Caco-2 (cell line): ENCODE measurements at regions not wholly inside any gene's neighbourhood (a gene's known extent, or its start where the extent isn't known, plus 50 kb on each side); places are given as distances from the start of the nearest gene placed in this dataset.

ENCODE experiments used
- BruUV-seq: library from RNA; stranded (reverse); fragments of 400-500 nt; replicated peaks from 2 replicates; lab custom pipeline; 2021; lab: Mats Ljungman, UMichigan
- CTCF ChIA-PET: fragments of 300-600 bp; sonication (Branson Sonifier 250); formaldehyde crosslinking; loops from one replicate; lab custom pipeline; 2022; ENCODE audit warnings: antibody characterized with exemption; lab: Charles Lee
- POLR2A ChIA-PET: fragments of 300-600 bp; sonication (Branson Sonifier 250); formaldehyde crosslinking; loops from one replicate; lab custom pipeline; 2022; ENCODE audit warnings: antibody characterized with exemption; lab: Charles Lee
- DNase-seq, 2 experiments: peaks; one replicate each; pipeline versions ENCODE4 v3.0.0 to v3.0.0-alpha.2; 2020 to 2022
- H3K27me3 ChIP-seq: replicated peaks from 2 replicates; pipeline ENCODE4 v1.6.0; 2011; ENCODE audit warnings: low read length; ENCODE audit not compliant: control insufficient read depth, insufficient read depth
- H3K36me3 ChIP-seq: 2 replicates; pipeline ENCODE4 v1.5.1; 2011; ENCODE audit warnings: low read length; ENCODE audit not compliant: control insufficient read depth, insufficient read depth
- H3K4me1 ChIP-seq: fragments of 250-450 bp; sonication (Bioruptor Pico); 2 replicates; pipeline ENCODE4 v1.5.1; 2020; ENCODE audit warnings: mild to moderate bottlenecking
- H3K4me3 ChIP-seq: 2 replicates; pipeline ENCODE4 v1.5.1; 2011; ENCODE audit warnings: low read depth, mild to moderate bottlenecking, control low read depth, low read length
- H3K9me3 ChIP-seq: fragments of 250-450 bp; sonication (Bioruptor Pico); 2 replicates; pipeline ENCODE4 v1.5.1; 2020; ENCODE audit warnings: mild to moderate bottlenecking, moderate library complexity
- H3K27ac Mint-ChIP-seq: one replicate; pipeline ENCODE4 v1.8.0; 2022; ENCODE audit warnings: mixed read lengths; ENCODE audit not compliant: unreplicated experiment
- H3K27me3 Mint-ChIP-seq: one replicate; pipeline ENCODE4 v1.8.0; 2022; ENCODE audit warnings: mixed read lengths; ENCODE audit not compliant: insufficient read depth, unreplicated experiment
- H3K36me3 Mint-ChIP-seq: one replicate; pipeline ENCODE4 v1.8.0; 2022; ENCODE audit warnings: mild to moderate bottlenecking, mixed read lengths; ENCODE audit not compliant: insufficient read depth, unreplicated experiment
- H3K4me1 Mint-ChIP-seq: one replicate; pipeline ENCODE4 v1.8.0; 2022; ENCODE audit warnings: low read depth, mixed read lengths; ENCODE audit not compliant: unreplicated experiment
- H3K4me3 Mint-ChIP-seq: one replicate; pipeline ENCODE4 v1.8.0; 2022; ENCODE audit warnings: mild to moderate bottlenecking, moderate library complexity, mixed read lengths; ENCODE audit not compliant: unreplicated experiment
- H3K9me3 Mint-ChIP-seq: one replicate; pipeline ENCODE4 v1.8.0; 2022; ENCODE audit warnings: mixed read lengths; ENCODE audit not compliant: unreplicated experiment
- CTCF ChIP-seq, 2 experiments: fragments of 200-600 bp in 1 of 2; IDR thresholded peaks; 1 replicate in 1 of 2; 2 replicates in 1 of 2; pipeline versions ENCODE4 v1.5.1 to v1.8.0; 2011 to 2022; ENCODE audit warnings: antibody characterized with exemption in 1 of 2, control low read depth in 1 of 2, inconsistent platforms in 1 of 2, low read depth in 1 of 2, low read length in 1 of 2, mild to moderate bottlenecking in 1 of 2, moderate library complexity in 1 of 2; ENCODE audit not compliant: insufficient read depth in 1 of 2, severe bottlenecking in 1 of 2, unreplicated experiment in 1 of 2
- intact Hi-C: fragments of 100-400 bp; cut with micrococcal nuclease; formaldehyde crosslinking; loops from one replicate; pipeline ENCODE4 v1.10.0; 2022; ENCODE audit not compliant: unreplicated experiment

GRCh38 chr15:69813881-69814280 lies 283.8 kb downstream of the TLE3 start:
- H3K4me1 Mint-ChIP-seq: no peaks in the 10 kb centered on the region
- H3K9me3 Mint-ChIP-seq: no peaks in the 10 kb centered on the region
- TF ChIP-seq CTCF (IDR thresholded peaks at IDR 0.05; ENCODE audit: insufficient read depth in 1 of 2, low read depth in 1 of 2, low read length in 1 of 2, severe bottlenecking in 1 of 2, unreplicated experiment in 1 of 2): no peak
- H3K36me3 ChIP-seq: no peaks in the 10 kb centered on the region
- H3K4me3 ChIP-seq: no peak overlapping the region
- ChIA-PET POLR2A (no interaction called here), CTCF (no interaction called here)
- no peak overlapping the region for H3K27ac Mint-ChIP-seq
- BruUV-seq: no TSS peak
- H3K9me3 ChIP-seq: no peaks in the 10 kb centered on the region
- no peak overlapping the region for H3K4me3 Mint-ChIP-seq
- DNase-seq: no peak
- H3K27me3 ChIP-seq: no peaks in the 10 kb centered on the region
- H3K36me3 Mint-ChIP-seq: no peaks in the 10 kb centered on the region
- intact Hi-C loops: no loop called here
- no peaks in the 10 kb centered on the region for H3K27me3 Mint-ChIP-seq
- no peaks in the 10 kb centered on the region for H3K4me1 ChIP-seq

GRCh38 chr15:69814932-69815331 lies 282.8 kb downstream of the TLE3 start:
- Mint-ChIP-seq H3K27ac (no peak overlapping the region), H3K4me3 (no peak overlapping the region), H3K9me3 (no peaks in the 10 kb centered on the region), H3K4me1 (no peaks in the 10 kb centered on the region), H3K36me3 (no peaks in the 10 kb centered on the region), H3K27me3 (no peaks in the 10 kb centered on the region)
- CTCF ChIA-PET: no interaction called here
- TF ChIP-seq CTCF (IDR thresholded peaks at IDR 0.05; ENCODE audit: insufficient read depth in 1 of 2, low read depth in 1 of 2, low read length in 1 of 2, severe bottlenecking in 1 of 2, unreplicated experiment in 1 of 2): no peak
- DNase-seq: no peak
- no TSS peak for BruUV-seq
- Histone ChIP-seq H3K36me3 (no peaks in the 10 kb centered on the region), H3K4me3 (no peak overlapping the region), H3K27me3 (no peaks in the 10 kb centered on the region), H3K4me1 (no peaks in the 10 kb centered on the region), H3K9me3 (no peaks in the 10 kb centered on the region)
- intact Hi-C loops: no loop called here
- POLR2A ChIA-PET: no interaction called here

GRCh38 chr15:69815793-69816192 lies 281.9 kb downstream of the TLE3 start:
- Histone ChIP-seq H3K4me1 (no peaks in the 10 kb centered on the region), H3K36me3 (no peaks in the 10 kb centered on the region), H3K27me3 (no peaks in the 10 kb centered on the region), H3K9me3 (no peaks in the 10 kb centered on the region), H3K4me3 (no peak overlapping the region)
- intact Hi-C loops: no loop called here
- ChIA-PET POLR2A (no interaction called here), CTCF (no interaction called here)
- H3K27me3 Mint-ChIP-seq: no peaks in the 10 kb centered on the region
- DNase-seq: no peak
- H3K4me1 Mint-ChIP-seq: no peaks in the 10 kb centered on the region
- no TSS peak for BruUV-seq
- H3K9me3 Mint-ChIP-seq: no peaks in the 10 kb centered on the region
- TF ChIP-seq CTCF (IDR thresholded peaks at IDR 0.05; ENCODE audit: insufficient read depth in 1 of 2, low read depth in 1 of 2, low read length in 1 of 2, severe bottlenecking in 1 of 2, unreplicated experiment in 1 of 2): no peak
- H3K27ac Mint-ChIP-seq: no peak overlapping the region
- no peak overlapping the region for H3K4me3 Mint-ChIP-seq
- H3K36me3 Mint-ChIP-seq: no peaks in the 10 kb centered on the region
